ENCODE measurements at regions not wholly inside any gene's neighbourhood (a gene's known extent, or its start where the extent isn't known, plus 50 kb on each side); places are given as distances from the start of the nearest gene placed in this dataset.

DNA sequence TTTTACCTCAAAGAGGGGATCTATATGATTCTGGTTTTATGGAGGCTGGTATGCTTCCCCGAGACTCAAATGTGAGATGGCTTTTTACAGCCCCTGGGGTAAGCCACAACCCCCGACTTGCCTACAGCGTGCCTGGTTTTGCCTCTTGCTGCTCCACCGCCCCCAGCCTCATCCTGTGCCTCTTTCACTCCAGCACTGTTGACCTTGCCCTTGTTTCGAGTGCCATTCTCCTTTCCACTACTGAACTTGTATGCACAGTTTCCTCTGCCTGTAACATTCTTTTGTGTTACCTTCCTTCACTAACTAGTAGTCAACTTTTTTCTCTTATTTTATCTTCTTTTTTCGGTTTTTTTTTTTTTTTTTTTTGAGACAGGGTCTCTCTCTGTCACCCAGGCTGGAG lies 219.0 kb upstream of the ZBED5 start:
- no peak for DNase-seq

DNA sequence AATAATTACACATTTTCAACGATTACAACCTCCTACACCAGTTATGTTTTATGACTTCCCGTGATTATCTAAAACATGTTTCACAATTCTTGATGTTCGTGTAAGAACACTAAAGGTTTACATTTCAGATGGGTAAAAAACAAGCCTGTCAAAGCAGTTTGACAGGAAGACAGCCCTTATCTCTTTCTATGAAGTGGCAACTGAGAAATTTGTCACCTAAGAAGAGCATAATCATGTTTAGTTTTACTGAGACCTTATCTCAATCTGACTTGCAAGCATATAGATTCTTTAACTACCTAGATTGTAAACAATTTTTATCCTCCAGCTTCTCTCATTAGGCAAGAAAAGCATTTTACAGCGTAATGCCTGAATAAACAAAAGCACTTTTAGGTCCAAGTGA lies 218.4 kb upstream of the ZBED5 start:
- DNase-seq, result no peak

DNA sequence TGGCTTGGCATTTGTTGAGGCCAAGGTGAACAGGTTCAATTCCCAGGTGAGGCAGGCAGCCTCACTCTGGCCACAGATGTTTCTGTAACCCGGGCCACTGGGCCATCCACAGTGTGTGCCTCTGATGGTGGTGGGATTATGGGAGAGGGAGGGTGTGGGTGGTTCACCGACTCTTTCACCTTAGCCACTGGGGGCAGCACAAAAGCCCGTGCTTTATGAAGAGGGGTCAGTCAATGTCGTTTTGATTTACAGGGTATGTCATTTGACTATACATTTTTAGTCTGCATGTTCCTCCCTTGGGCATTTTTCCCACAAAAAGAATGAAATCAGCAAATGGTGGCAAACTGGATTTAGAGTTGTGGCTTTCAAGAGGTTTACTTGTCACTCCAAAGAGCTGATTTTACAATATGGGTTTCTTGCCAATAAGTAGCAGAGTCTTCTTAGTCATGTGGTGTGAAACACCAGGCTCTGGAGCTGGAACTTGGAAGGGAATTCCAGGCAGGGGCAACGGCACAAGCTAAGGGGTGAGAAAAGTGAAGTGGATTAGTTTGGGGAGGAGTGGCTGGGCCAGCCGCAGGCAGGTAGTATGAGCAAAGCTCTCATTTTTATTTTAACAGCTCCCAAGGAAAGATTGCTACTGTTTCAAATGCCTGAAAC lies 217.8 kb upstream of the ZBED5 start:
- DNase-seq, result no peak

DNA sequence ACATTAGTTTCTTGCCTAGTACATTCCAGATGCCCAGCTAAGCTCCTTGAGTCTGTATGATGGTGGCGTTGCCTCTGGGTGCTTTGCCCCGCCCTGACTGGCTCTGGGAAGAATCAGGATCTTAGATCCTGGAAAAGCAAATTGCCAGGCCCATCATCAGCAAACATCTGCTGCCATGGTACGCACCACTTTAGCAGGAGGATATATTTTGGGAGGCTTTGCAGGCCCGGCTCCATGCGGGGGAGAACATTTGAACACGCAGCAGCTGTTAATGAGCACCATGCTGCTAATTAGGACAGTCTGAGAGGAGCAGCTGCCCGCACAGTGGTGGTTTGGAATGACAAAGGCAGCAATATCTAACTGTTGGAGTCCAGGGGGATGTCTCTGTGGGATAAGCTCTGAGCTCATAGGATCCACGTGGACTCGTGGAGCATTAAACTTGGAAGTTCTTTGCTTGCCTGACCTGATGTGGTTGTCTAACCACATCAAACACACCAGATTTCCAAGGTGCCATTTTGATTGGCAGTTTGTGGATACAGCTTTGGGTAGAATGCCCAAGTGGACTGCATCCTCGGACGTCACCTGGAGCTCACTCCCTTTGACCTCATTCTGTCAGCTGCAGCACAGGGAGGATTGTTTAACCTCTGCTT lies 217.0 kb upstream of the ZBED5 start:
- DNase-seq, result no peak

DNA sequence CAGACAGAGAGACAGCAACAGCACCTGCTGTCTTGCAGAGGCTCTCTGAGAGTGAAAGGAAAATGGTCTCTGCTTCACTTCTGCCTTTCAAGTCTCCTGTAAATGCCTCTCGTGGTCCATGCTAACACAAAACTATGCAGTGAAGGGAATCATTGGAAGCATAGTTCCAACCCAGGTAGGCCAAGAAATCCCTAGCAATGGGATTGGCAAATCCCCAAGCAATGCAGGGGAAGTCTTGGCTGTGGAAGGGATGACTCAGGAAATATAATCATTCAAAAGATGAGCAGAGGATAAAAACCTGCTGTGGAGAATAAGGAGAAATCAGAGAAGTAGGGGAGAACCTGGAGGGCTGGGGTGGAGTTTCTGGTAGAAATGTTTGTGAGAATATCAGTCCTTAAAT lies 216.1 kb upstream of the ZBED5 start:
- no peak for DNase-seq

DNA sequence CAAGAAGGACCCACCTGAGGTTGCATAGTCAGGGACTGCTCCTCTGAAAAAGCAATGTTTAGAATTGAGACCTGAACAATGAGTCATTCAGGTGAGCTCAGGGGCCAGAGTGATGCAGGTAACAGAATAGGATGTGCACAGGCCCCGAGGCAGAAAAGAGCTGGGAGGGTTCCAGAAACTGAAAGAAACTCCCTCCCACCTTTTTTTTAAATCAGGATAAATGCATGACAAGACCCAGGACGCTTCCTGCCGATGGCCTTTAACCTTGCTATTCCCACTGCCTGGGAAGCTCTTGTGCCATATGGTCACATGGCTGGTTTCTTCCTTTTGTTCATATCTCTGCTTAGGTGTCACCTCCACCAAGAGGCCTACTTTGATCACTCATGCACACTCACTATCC lies 214.2 kb upstream of the ZBED5 start:
- no peak for DNase-seq

DNA sequence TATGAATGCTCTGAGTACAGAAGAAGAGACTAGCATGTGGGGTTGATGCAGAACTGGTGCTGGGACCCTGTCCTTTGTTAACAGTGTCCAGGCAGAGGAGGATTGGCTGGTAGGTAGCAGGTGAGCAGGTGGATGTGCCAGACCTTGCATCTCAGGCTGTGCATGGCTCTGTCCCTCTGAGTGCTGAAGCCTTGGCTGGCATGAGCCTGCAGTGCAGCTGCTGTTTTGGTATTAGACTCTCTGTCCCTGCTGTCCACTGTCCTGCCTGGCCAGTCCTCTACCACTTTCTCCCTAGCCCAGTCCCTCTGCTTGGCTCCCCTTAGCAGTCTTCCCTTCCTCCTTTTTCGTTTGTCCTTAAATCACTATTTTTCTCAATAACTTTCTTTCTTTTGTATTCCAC lies 213.6 kb upstream of the ZBED5 start:
- DNase-seq, result no peak

DNA sequence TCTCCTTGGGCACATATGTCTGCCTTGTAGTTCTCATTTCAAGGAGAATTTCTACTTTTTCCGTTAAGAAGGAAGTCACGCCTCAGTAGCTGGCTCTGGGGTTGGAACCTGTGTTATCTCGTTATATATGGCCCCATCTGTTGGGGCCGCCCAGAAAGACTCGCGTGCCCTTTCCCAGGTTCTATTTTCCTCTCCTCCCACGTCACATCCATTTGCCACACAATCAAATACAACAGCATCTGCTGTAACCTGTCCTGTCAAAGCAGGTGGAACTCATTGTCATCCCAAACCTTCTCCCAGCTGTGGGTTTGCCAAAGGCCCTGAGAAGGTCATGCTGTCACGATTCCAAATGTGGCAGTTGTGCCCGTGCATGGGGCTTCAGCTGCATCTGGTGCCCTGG lies 213.1 kb upstream of the ZBED5 start:
- DNase-seq, result no peak

DNA sequence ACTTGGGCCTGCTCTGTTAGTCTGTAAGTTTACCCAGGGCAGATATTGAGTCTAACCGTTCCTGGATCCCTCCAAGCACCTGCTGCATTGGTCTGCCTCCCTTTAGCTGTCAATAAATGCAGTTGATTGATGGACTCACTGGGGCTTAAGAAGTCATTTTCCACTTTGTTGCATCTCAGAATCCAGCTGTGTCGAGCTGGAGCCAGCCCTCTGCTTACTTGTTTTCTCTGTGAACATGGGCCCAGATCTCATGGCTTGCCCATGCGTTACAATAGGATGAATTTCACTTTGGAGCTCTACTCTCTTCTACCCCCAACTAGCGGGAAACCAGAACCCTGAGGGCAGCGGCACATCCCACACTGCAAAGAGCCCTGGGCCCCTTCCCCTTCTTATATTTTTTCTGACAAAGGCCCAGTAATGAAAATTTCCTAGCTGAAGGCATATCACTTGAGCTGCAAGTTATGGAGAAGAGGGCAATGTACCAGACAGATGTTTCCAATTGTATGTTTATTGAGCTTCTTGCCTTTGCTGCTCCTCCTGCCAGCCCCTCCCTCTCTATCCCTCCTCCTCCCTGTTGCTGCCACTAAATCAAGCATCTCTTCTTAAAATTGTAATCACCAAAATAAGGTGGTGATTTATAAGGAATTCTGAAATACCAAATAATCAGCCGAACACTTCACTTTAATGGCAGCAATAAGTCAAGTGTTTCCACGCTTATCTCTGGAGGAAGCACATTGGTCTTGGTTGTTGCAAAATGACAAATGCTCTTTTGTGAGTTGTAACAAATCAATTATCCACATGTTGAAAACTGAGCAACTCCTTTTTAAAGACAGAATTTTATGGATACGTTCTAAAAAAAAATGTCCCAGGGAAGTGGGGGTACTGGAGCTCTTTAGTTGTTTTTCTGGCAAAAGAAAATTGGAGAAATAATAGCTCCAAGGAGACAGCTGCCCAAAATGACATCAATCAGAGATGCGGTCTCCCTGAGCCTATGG lies 212.3 kb upstream of the ZBED5 start:
- no peak for DNase-seq

DNA sequence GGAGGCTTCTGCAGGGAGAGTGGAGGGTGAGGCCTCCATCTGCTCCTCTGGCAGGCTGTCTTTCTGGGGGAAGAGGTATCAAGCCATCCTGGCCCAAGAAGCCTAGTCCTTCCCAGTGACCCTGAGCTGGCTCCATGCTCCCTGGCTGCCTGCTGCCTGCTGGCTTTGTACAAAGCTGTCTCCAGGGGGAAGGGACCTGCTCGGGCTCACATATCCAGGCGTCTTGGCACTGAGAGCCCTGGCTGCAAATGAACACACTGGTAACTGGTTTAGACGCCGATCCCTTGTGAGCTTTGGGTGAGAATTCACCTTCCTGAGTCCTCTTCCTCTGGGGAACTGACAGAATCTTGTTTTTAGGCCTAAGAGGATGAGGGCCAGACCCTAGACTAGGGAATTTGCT lies 210.3 kb upstream of the ZBED5 start:
- DNase-seq, result no peak

DNA sequence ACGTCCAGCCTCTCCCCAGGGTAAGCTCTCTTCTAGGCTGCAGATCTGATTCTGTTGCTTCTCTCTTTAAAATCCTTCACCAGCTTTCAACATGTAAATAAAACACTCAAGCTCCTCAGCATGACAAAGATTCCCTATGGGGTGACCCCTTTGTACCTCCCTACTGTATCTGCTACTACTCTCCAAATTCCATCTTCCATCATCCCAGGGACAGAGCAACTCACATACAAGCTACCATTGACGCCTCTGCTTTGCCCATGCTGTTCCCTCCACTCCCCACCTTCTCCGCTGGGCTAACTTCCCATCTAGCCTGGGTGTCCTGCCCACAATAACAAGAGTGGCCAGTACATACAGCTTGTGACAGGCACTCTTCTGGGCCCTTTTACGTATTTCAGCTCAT lies 207.5 kb upstream of the ZBED5 start:
- no peak for DNase-seq

DNA sequence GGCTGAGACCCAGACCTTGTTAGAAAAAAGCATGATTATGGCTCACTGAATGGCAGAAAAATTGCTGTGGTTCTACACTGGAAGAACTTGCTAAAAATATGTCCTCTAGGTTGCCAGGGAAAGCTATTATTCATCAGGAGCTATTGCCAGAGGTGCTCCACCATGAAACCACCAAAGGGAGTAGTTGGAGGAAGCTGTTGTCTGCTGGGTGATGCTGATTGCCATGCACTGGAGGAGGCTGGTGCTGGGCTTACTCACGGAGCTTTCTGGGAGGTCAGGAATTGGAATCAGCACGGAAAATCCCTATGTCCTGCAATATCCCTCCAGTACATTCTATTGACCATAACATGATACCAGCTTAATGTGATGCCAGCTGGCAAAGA lies 199.6 kb upstream of the ZBED5 start:
- DNase-seq, result no peak

DNA sequence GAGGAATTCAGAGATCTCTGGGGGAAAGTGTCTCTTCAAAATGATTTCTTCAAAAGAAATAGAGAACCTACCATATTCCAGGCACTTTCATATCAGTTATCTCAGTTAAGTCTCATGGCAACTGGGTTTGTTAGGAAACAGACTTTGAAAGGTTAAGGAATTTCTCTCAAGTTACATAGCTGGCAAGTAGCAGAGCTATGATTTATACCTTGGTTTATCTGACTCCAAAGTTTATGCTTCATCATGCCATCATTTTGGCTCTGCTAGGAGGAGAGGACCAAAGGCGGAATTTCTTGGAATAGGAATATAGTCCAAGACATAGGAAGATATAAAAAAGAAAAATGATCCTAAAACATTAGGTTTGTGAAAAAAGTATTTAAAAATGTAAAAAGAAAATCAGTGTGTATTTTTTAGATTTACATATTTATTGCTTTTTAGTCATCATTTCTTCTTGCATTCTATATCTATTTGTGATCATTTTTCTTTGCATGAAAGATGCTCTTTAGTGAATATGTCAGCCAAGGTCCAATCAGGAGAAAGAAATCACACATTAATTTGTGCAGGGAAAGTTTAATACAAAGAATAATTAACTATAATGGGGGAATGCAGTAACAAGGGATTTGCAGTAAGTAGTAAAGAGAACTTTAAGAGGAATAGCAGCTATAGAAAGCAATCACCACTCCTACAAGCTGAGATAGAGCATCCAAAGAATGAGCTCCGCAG lies 199.1 kb upstream of the ZBED5 start:
- DNase-seq, result no peak

DNA sequence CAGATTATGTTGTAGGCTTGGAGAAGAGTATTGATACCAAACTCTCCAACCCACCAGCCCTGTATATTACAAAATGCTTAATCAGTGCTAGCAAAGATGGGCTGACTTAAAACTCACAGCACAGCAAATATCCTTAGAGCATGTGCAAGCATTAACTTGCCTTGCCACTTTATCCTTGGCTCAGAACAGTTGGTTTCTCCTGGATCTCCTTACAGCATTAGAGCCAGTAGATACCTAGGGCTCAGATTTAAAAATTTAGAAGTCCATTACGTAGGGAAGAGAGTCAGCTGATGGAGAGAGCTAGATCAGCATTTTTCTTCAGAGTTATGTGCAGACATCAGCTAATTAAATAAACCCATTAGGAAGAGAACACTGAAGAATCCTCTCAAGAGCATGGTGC lies 198.5 kb upstream of the ZBED5 start:
- DNase-seq, result no peak

DNA sequence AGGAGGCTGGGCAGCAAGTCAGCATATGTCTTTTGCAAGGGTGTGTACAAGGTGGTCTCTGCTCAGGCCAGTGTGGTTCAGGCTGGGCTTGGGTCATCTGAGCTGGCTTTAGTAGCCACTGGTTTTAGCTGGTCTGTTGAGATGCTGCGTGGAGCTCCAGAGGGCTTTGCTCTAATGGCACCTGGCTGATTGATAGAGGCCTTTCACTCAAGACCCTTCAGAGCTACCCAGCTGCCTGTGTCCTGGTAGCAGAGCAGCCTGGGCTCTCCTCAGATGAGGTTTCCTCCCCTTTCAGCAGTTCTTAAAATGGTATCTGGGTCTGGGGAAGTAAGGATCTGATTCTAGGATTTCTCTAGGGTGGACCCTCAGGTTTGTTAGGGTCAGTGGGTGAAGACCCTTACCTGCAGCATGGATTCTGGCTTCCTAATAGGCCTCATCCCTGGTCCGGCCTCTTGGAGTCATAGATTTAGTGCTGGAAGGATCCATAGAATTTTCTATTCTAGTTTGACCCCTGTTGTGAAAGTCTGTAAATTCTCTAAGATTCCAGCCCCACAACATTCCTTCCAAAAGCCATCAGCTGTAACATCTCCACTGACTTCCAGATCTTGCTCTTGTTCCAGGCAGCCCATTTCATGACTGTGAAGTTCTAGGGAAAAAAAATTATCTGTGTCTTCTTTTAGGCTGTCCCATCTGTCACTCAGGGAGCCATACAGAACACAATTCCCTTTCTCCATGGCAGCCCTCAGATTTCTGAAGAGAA lies 190.2 kb upstream of the ZBED5 start:
- DNase-seq, result no peak

DNA sequence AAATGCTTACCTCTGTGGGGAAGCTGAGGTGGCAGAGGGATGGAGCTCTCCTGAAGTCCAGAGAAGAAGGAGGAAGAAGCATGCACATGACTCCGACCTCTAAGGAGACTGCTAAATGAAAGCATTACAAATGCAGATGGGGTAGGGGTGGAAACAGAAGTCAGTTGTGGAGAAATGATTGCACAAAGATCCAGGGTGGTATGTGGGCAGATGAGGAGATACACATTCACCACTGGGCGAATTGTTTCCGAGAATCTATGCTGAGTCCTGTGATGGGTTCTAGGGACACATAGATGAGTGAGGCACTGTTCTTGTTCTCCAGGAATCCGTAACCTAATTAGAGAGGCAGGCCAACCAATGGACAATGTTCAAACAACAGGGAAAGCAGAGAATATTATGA lies 188.9 kb upstream of the ZBED5 start:
- DNase-seq, result no peak

DNA sequence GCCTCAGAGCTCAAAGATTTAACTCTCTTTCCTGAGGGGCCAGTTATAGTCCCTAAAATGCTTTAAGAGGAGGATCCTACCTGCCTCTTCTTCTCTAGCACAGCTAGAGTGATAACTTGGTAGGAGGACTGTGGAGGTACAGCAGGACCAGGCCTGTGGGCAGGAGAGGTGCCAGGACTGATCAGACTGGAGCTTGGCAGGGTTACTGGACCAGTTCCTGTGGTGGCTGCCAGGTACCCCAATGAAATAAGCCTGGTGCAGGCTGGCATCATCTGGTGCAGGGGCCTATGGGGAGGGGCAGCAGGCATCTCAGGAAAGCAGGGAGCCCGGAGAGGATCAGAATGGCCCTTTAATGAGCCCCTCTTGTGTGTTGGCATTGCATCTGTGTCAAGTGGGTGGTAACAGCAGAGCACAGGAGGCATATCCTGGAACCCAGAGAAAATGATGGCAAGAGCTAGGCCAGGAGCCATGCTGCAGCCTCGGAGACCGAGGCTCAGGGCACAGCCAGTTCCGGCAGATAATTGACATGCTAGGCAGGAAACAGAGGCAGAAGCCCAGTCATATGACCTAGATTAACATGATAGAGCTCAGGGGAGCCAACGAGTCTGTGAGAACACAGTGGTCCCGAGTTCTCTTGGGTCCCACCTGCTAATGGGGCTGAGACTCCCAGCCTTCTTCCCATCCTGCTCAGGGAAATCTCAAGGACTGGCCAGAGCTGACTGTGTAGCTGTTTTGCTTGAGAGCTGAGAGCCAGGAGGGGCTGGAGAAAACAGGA lies 187.5 kb upstream of the ZBED5 start:
- no peak for DNase-seq

DNA sequence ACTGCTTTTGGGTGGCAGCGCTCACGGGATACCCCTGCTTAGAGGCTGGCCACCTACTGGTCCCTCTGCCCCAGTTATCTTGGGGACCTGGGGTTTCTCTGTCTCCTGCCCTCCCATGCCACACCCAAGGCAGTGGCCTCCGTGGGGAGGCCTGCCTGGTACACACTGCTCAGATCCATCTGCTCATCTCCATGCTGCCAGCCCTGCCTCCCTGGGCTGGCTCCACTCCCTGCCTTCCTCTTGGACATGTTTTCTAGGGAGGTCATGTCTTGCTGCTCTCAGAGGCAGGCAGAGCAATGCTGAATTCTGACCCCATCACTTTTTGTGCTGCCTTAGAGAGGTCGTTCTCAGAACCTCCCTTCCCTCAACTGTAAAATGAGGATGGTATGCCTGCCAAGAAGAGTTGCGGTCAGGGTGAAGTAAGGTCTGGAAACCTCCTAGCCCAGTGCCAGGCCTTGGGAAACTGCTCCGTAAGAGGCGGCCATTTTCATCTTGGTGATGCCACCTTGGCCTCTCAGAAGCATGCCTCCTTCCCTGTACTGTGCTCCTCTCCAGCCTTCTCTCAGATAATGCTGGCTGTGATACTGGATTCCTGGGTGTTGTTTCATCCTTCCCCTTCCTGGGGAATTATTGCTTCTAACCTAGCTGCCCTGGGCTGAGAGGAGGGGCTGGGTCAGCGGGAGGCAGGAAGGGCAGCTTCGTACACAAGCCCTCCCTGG lies 186.4 kb upstream of the ZBED5 start:
- DNase-seq, result no peak

DNA sequence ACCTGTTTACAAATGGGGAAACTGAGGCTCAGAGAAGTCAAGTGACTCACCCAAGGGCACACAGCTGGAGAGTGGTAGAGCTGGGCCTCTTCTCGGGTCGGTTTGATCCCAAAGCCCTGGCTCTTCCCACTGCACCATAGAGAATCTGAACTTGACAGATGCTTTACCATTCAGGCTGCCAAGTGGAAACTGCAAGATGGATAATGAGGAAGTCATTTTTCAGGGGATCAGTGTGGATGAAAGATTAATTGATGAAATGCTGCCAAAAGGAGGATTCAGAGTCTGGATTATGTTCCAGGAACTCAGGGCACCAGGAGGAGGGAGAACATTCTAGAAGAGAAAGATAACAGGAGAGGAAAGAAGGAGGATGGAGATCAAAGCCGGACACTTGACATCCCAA lies 185.9 kb upstream of the ZBED5 start:
- DNase-seq, result no peak

DNA sequence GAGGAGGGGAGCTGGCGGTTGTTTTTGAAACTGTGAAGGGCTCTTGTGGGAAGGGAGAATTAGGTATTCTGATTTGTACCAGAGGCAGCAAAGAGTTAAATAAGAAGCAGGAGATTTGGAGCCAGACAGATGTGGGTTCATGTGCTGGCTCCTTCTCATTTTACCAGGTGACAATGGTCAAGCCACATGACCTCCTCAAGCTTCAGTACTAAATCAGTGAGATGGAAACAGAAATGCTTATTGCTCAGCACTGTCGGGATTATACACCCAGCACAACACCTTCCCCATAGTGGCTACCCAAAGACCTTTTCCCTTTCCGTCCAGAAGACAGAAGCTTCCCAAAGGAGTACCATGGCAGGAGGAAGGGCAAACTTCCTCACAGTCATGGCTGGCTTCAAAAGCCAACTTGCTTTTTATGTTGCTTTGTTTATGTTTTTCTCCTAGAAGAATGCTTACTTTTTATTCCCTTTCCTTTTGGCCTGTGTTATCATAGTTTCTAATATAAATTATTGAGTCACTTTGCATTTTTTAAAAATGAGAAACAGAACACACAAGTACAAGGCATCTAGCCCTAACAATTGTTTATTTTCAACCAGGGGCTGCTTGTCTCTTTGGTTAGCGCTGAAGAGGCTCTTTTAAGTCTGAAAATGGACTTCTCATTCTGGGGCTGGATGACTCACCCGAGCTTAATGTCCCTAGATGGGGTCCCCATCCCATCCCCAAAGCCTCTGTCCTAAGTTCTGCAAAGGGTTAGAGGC lies 181.5 kb upstream of the ZBED5 start:
- no peak for DNase-seq

Measured in NCI-H1436 (cell line).